NCI-H524 treated with DMSO at 0.1 percent for 48 hours (cell line): ENCODE measurements at regions not wholly inside any gene's neighbourhood (a gene's known extent, or its start where the extent isn't known, plus 50 kb on each side); places are given as distances from the start of the nearest gene placed in this dataset.
A peak's percentile ranks its signal among the peaks of the same experiment; 100 is the strongest.
"Not testable (repeated sequence)": the region's sequence is repeated elsewhere in the genome, so short reads cannot be mapped to it uniquely, and the experiment has no call there.

Experiments
- DNase-seq: peaks from one replicate; lab custom pipeline; 2025; lab: John Stamatoyannopoulos, UW

GRCh38 chr3:132987396-132987795 is 50.8 kb upstream of the TMEM108 start:
- DNase-seq = no peak

- DNase-seq = no peak
Measured at GRCh38 chr3:132984181-132984580, 54.0 kb upstream of the TMEM108 start.

- no peak for DNase-seq
Measured at GRCh38 chr3:132983143-132983770, 54.9 kb upstream of the TMEM108 start.

GRCh38 chr3:132981719-132982118 is 56.5 kb upstream of the TMEM108 start:
- DNase-seq = no peak

- DNase-seq = no peak
Measured at GRCh38 chr3:132980102-132980501, 58.1 kb upstream of the TMEM108 start.

GRCh38 chr3:132979606-132980005 is 58.6 kb upstream of the TMEM108 start:
- no peak for DNase-seq

GRCh38 chr3:132978946-132979345 is 59.2 kb upstream of the TMEM108 start:
- DNase-seq = not testable (repeated sequence)

GRCh38 chr3:132978464-132978863 is 59.7 kb upstream of the TMEM108 start:
- DNase-seq = no peak

- no peak for DNase-seq
Measured at GRCh38 chr3:132974097-132974496, 64.1 kb upstream of the TMEM108 start.

- no peak for DNase-seq
Measured at GRCh38 chr3:132973441-132973840, 64.8 kb upstream of the TMEM108 start.

GRCh38 chr3:132972333-132972732 is 65.9 kb upstream of the TMEM108 start:
- no peak for DNase-seq

GRCh38 chr3:132966374-132966773 is 71.8 kb upstream of the TMEM108 start:
- DNase-seq = peak; percentile 77

GRCh38 chr3:132964266-132964665 is 73.9 kb upstream of the TMEM108 start:
- no peak for DNase-seq

GRCh38 chr3:132963786-132964185 is 74.4 kb upstream of the TMEM108 start:
- DNase-seq = no peak

GRCh38 chr3:132961991-132962390 is 76.2 kb upstream of the TMEM108 start:
- DNase-seq = no peak

GRCh38 chr3:132953683-132954082 is 84.5 kb upstream of the TMEM108 start:
- DNase-seq = no peak

GRCh38 chr3:132927896-132928295 is 110.3 kb upstream of the TMEM108 start:
- no peak for DNase-seq

GRCh38 chr3:132926098-132926497 is 112.1 kb upstream of the TMEM108 start:
- DNase-seq = no peak

GRCh38 chr3:132925256-132925930 is 112.8 kb upstream of the TMEM108 start:
- no peak for DNase-seq

GRCh38 chr3:132916096-132916495 is 122.1 kb upstream of the TMEM108 start:
- no peak for DNase-seq

- DNase-seq = no peak
Measured at GRCh38 chr3:132912416-132912753, 125.8 kb upstream of the TMEM108 start.

GRCh38 chr3:132911741-132912415 is 126.3 kb upstream of the TMEM108 start:
- no peak for DNase-seq

GRCh38 chr3:132907293-132907692 is 130.9 kb upstream of the TMEM108 start:
- DNase-seq = no peak
